Liver (tissue), 3 donors: ENCODE measurements at regions not wholly inside any gene's neighbourhood (a gene's known extent, or its start where the extent isn't known, plus 50 kb on each side); places are given as distances from the start of the nearest gene placed in this dataset.

ENCODE experiments used
- RAD21 ChIP-seq, 2 donors: IDR thresholded peaks; 2 replicates each; pipeline ENCODE4 v1.6.1; 2016; ENCODE audit warnings: antibody characterized with exemption in 2 of 2, mild to moderate bottlenecking in 2 of 2
- TAF1 ChIP-seq: conservative IDR thresholded peaks from 2 replicates; pipeline ENCODE4 v1.6.1; 2016; ENCODE audit warnings: antibody characterized with exemption, mild to moderate bottlenecking
- YY1 ChIP-seq: IDR thresholded peaks from 2 replicates; pipeline ENCODE4 v1.6.1; 2016; ENCODE audit warnings: antibody characterized with exemption, mild to moderate bottlenecking
- TF ChIP-seq, protein P1 (sequence below): IDR thresholded peaks from 2 replicates; pipeline ENCODE4 v1.6.1; 2016; ENCODE audit warnings: antibody characterized with exemption, mild to moderate bottlenecking
- TF ChIP-seq, protein P2 (sequence below): fragments of 150-350 bp; IDR thresholded peaks from 2 replicates; pipeline ENCODE4 v1.5.1; 2017; ENCODE audit warnings: improper control_type of control experiment, low read depth, low read length; ENCODE audit not compliant: missing input control
- TF ChIP-seq, protein P3 (sequence below): IDR thresholded peaks from 2 replicates; pipeline ENCODE4 v1.6.1; 2016; ENCODE audit warnings: antibody characterized with exemption
- donor health status: healthy.
- donor health status: healthy.

DNA sequence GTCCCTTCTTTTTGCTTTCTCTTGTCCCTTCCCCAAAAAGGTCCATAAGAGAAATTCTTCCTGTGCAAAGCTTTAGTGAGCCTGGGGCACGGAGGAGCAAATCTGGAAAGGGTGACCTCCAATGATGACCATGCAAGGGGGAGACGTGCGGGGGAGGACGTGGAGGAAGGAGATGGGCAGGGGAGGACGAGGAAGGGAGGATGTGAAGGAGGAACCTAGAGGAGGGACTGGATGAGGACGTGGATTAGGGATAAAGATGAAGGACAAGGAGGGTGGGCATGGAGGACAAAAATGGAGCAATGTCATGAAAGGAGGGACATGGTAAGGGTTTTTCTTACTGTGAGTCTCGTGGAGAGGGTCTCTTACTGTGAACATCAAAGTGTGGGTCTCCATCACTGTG, 139.5 kb downstream of the ERMARD start:
- no peak for TF ChIP-seq RAD21 (IDR thresholded peaks at IDR 0.05)
- TF ChIP-seq, protein P1, sequence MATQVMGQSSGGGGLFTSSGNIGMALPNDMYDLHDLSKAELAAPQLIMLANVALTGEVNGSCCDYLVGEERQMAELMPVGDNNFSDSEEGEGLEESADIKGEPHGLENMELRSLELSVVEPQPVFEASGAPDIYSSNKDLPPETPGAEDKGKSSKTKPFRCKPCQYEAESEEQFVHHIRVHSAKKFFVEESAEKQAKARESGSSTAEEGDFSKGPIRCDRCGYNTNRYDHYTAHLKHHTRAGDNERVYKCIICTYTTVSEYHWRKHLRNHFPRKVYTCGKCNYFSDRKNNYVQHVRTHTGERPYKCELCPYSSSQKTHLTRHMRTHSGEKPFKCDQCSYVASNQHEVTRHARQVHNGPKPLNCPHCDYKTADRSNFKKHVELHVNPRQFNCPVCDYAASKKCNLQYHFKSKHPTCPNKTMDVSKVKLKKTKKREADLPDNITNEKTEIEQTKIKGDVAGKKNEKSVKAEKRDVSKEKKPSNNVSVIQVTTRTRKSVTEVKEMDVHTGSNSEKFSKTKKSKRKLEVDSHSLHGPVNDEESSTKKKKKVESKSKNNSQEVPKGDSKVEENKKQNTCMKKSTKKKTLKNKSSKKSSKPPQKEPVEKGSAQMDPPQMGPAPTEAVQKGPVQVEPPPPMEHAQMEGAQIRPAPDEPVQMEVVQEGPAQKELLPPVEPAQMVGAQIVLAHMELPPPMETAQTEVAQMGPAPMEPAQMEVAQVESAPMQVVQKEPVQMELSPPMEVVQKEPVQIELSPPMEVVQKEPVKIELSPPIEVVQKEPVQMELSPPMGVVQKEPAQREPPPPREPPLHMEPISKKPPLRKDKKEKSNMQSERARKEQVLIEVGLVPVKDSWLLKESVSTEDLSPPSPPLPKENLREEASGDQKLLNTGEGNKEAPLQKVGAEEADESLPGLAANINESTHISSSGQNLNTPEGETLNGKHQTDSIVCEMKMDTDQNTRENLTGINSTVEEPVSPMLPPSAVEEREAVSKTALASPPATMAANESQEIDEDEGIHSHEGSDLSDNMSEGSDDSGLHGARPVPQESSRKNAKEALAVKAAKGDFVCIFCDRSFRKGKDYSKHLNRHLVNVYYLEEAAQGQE = no peak
- TF ChIP-seq, protein P2, sequence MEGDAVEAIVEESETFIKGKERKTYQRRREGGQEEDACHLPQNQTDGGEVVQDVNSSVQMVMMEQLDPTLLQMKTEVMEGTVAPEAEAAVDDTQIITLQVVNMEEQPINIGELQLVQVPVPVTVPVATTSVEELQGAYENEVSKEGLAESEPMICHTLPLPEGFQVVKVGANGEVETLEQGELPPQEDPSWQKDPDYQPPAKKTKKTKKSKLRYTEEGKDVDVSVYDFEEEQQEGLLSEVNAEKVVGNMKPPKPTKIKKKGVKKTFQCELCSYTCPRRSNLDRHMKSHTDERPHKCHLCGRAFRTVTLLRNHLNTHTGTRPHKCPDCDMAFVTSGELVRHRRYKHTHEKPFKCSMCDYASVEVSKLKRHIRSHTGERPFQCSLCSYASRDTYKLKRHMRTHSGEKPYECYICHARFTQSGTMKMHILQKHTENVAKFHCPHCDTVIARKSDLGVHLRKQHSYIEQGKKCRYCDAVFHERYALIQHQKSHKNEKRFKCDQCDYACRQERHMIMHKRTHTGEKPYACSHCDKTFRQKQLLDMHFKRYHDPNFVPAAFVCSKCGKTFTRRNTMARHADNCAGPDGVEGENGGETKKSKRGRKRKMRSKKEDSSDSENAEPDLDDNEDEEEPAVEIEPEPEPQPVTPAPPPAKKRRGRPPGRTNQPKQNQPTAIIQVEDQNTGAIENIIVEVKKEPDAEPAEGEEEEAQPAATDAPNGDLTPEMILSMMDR = no peak
- TF ChIP-seq, protein P3, sequence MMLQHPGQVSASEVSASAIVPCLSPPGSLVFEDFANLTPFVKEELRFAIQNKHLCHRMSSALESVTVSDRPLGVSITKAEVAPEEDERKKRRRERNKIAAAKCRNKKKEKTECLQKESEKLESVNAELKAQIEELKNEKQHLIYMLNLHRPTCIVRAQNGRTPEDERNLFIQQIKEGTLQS = no peak
- no peak for TF ChIP-seq TAF1
- TF ChIP-seq YY1 = no peak
